HepG2 (cell line): ENCODE measurements at regions not wholly inside any gene's neighbourhood (a gene's known extent, or its start where the extent isn't known, plus 50 kb on each side); places are given as distances from the start of the nearest gene placed in this dataset.

Experiments
- ARID3A ChIP-seq: IDR thresholded peaks from 2 replicates; pipeline ENCODE4 v1.6.1; 2012; ENCODE audit warnings: low read depth, low read length, improper control_type of control experiment
- ATAD3A ChIP-seq: sonication (generic); formaldehyde crosslinking; IDR thresholded peaks from 2 replicates; pipeline ENCODE4 v1.4.0; 2020; ENCODE audit warnings: missing genetic modification reagents
- BCL6 ChIP-seq: IDR thresholded peaks from 2 replicates; pipeline ENCODE4 v1.6.1; 2016; ENCODE audit warnings: missing genetic modification reagents, missing compliant biosample characterization
- FOXJ3 ChIP-seq: sonication (generic); formaldehyde crosslinking; IDR thresholded peaks from 2 replicates; pipeline ENCODE4 v1.4.0; 2020; ENCODE audit warnings: missing genetic modification reagents, mild to moderate bottlenecking, borderline replicate concordance
- LCORL ChIP-seq, 2 experiments: fragments of 450-650 bp in 1 of 2; sonication (generic) in 1 of 2; formaldehyde crosslinking in 1 of 2; IDR thresholded peaks; 2 replicates each; pipeline versions ENCODE4 v1.5.0 to v1.6.1; 2017 to 2020; ENCODE audit warnings: antibody characterized with exemption in 1 of 2, missing genetic modification reagents in 1 of 2
- MAFK ChIP-seq, 2 experiments: IDR thresholded peaks in 1 of 2; conservative IDR thresholded peaks in 1 of 2; 2 replicates each; pipeline ENCODE4 v1.6.1; 2011; ENCODE audit warnings: improper control_type of control experiment in 2 of 2, low read length in 2 of 2
- NCOA2 ChIP-seq: sonication (generic); formaldehyde crosslinking; IDR thresholded peaks from 2 replicates; pipeline ENCODE4 v1.8.0; 2022; ENCODE audit warnings: inconsistent platforms
- PITX1 ChIP-seq: sonication (generic); formaldehyde crosslinking; IDR thresholded peaks from 2 replicates; pipeline ENCODE4 v1.5.1; 2020; ENCODE audit warnings: mild to moderate bottlenecking, missing genetic modification reagents
- RBFOX2 ChIP-seq: fragments of 200-400 bp; formaldehyde crosslinking; IDR thresholded peaks from 2 replicates; pipeline ENCODE4 v1.6.1; 2017; ENCODE audit warnings: low read depth, mild to moderate bottlenecking, low read length
- RFXAP ChIP-seq: sonication (generic); formaldehyde crosslinking; IDR thresholded peaks from 2 replicates; pipeline ENCODE4 v1.4.0; 2020; ENCODE audit warnings: missing genetic modification reagents, borderline replicate concordance
- RORA ChIP-seq: sonication (generic); formaldehyde crosslinking; IDR thresholded peaks from 2 replicates; pipeline ENCODE4 v1.5.0; 2020; ENCODE audit warnings: mild to moderate bottlenecking, missing genetic modification reagents, moderate library complexity
- RXRB ChIP-seq: IDR thresholded peaks from 2 replicates; pipeline ENCODE4 v1.6.1; 2016; ENCODE audit warnings: borderline replicate concordance, missing genetic modification reagents, missing compliant biosample characterization
- SIX4 ChIP-seq: sonication (generic); formaldehyde crosslinking; IDR thresholded peaks from 2 replicates; pipeline ENCODE4 v1.4.0; 2020; ENCODE audit warnings: missing genetic modification reagents
- STAG1 ChIP-seq: sonication (generic); formaldehyde crosslinking; IDR thresholded peaks from 2 replicates; pipeline ENCODE4 v1.4.0; 2020; ENCODE audit warnings: missing genetic modification reagents
- TP53 ChIP-seq: sonication (generic); formaldehyde crosslinking; conservative IDR thresholded peaks from 2 replicates; pipeline ENCODE4 v1.4.0; 2020; ENCODE audit warnings: missing genetic modification reagents
- ZNF562 ChIP-seq: sonication (generic); formaldehyde crosslinking; IDR thresholded peaks from 2 replicates; pipeline ENCODE4 v1.8.0; 2022; ENCODE audit warnings: missing genetic modification reagents, borderline replicate concordance
- ZNF652 ChIP-seq: IDR thresholded peaks from 2 replicates; pipeline ENCODE4 v1.6.1; 2016; ENCODE audit warnings: low read depth, borderline replicate concordance
- ZNF770 ChIP-seq: sonication (generic); formaldehyde crosslinking; IDR thresholded peaks from 2 replicates; pipeline ENCODE4 v1.5.0; 2020; ENCODE audit warnings: mild to moderate bottlenecking, missing genetic modification reagents
- TF ChIP-seq, protein P1 (sequence below), 2 experiments: sonication (generic) in 1 of 2; formaldehyde crosslinking in 1 of 2; IDR thresholded peaks; 2 replicates each; pipeline versions ENCODE4 v1.4.0 to v1.6.1; 2018 to 2020; ENCODE audit warnings: missing genetic modification reagents in 2 of 2, borderline replicate concordance in 1 of 2, low read depth in 1 of 2, mild to moderate bottlenecking in 1 of 2, missing biosample characterization in 1 of 2
- TF ChIP-seq, protein P2 (sequence below): sonication (generic); formaldehyde crosslinking; IDR thresholded peaks from 2 replicates; pipeline ENCODE4 v1.4.0; 2020; ENCODE audit warnings: missing genetic modification reagents, borderline replicate concordance
- TF ChIP-seq, protein P3 (sequence below): IDR thresholded peaks from 2 replicates; pipeline ENCODE4 v1.6.1; 2018; ENCODE audit warnings: missing genetic modification reagents, mild to moderate bottlenecking, missing compliant biosample characterization

DNA sequence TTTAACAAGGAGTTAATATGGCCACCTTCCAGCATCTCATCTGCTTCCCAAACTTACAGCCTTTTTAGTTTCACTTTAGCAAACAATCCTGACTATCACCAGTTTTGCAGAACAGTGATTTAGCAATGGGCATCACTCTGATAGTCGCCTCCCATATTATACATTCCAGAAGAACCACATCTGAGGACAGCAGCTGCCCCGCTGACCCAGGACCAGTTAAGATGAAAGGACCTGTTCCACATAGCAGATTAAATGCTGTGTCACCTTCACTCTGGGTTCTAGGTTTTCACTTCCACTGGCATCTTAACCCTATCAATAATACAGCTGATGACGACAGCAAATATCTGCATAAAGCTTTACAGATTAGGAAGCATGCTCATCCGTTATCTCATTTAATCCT lies 99.8 kb downstream of the TRIM69 start (continued):
- TF ChIP-seq ZNF562 (no peak), BCL6 (CRISPR knock-in tag) (peak; percentile 86), RFXAP (CRISPR knock-in tag) (no peak), TP53 (CRISPR knock-in tag) (0 out of 2 replicates have a peak, but pooled peaks have one; percentile 32), RXRB (CRISPR knock-in tag) (peak; percentile 74), PITX1 (CRISPR knock-in tag) (0 out of 2 replicates have a peak, but pooled peaks have one; percentile 31), RBFOX2 (no peak), RORA (CRISPR knock-in tag) (no peak), LCORL (IDR thresholded peaks at IDR 0.05) (no peak), LCORL (CRISPR knock-in tag; IDR thresholded peaks at IDR 0.05) (peak; percentile 56; the same call in 1 of the 2 replicates), ZNF652 (CRISPR knock-in tag) (peak; percentile 48), STAG1 (no peak), NCOA2 (CRISPR knock-in tag) (peak; percentile 90), ATAD3A (CRISPR knock-in tag) (no peak), ZNF770 (CRISPR knock-in tag) (peak; percentile 30; the same call in 1 of the 2 replicates), SIX4 (CRISPR knock-in tag) (peak; percentile 64; the same call in 1 of the 2 replicates), ARID3A (peak; percentile 96), FOXJ3 (CRISPR knock-in tag) (peak; percentile 30; the same call in 1 of the 2 replicates), MAFK (conservative IDR thresholded peaks at IDR 0.05 in 1 of 2, IDR thresholded peaks at IDR 0.05 in 1 of 2; ENCODE audit: low read length in 2 of 2) (peak; percentile 76 to 92)
- TF ChIP-seq, protein P1, sequence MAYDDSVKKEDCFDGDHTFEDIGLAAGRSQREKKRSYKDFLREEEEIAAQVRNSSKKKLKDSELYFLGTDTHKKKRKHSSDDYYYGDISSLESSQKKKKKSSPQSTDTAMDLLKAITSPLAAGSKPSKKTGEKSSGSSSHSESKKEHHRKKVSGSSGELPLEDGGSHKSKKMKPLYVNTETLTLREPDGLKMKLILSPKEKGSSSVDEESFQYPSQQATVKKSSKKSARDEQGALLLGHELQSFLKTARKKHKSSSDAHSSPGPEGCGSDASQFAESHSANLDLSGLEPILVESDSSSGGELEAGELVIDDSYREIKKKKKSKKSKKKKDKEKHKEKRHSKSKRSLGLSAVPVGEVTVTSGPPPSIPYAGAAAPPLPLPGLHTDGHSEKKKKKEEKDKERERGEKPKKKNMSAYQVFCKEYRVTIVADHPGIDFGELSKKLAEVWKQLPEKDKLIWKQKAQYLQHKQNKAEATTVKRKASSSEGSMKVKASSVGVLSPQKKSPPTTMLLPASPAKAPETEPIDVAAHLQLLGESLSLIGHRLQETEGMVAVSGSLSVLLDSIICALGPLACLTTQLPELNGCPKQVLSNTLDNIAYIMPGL (CRISPR knock-in tag; IDR thresholded peaks at IDR 0.05; ENCODE audit: borderline replicate concordance in 1 of 2, low read depth in 1 of 2): no peak
- TF ChIP-seq, protein P2, sequence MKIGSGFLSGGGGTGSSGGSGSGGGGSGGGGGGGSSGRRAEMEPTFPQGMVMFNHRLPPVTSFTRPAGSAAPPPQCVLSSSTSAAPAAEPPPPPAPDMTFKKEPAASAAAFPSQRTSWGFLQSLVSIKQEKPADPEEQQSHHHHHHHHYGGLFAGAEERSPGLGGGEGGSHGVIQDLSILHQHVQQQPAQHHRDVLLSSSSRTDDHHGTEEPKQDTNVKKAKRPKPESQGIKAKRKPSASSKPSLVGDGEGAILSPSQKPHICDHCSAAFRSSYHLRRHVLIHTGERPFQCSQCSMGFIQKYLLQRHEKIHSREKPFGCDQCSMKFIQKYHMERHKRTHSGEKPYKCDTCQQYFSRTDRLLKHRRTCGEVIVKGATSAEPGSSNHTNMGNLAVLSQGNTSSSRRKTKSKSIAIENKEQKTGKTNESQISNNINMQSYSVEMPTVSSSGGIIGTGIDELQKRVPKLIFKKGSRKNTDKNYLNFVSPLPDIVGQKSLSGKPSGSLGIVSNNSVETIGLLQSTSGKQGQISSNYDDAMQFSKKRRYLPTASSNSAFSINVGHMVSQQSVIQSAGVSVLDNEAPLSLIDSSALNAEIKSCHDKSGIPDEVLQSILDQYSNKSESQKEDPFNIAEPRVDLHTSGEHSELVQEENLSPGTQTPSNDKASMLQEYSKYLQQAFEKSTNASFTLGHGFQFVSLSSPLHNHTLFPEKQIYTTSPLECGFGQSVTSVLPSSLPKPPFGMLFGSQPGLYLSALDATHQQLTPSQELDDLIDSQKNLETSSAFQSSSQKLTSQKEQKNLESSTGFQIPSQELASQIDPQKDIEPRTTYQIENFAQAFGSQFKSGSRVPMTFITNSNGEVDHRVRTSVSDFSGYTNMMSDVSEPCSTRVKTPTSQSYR (CRISPR knock-in tag): peak; percentile 46; the same call in 1 of the 2 replicates
- TF ChIP-seq, protein P3, sequence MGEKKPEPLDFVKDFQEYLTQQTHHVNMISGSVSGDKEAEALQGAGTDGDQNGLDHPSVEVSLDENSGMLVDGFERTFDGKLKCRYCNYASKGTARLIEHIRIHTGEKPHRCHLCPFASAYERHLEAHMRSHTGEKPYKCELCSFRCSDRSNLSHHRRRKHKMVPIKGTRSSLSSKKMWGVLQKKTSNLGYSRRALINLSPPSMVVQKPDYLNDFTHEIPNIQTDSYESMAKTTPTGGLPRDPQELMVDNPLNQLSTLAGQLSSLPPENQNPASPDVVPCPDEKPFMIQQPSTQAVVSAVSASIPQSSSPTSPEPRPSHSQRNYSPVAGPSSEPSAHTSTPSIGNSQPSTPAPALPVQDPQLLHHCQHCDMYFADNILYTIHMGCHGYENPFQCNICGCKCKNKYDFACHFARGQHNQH (CRISPR knock-in tag): peak; percentile 83
